Stimulated activated CD4-positive, alpha-beta T cell treated with anti-CD3 and anti-CD28 coated beads, Interleukin-12 subunit alpha, Interleukin-12 subunit beta, amount 100 ng/mL, for 48 hours (primary cell): ENCODE measurements at regions not wholly inside any gene's neighbourhood (a gene's known extent, or its start where the extent isn't known, plus 50 kb on each side); places are given as distances from the start of the nearest gene placed in this dataset.

Experiments used
- DNase-seq, 3 donors: peaks; one replicate each; pipeline ENCODE4 v3.0.0-alpha.2; 2020; ENCODE audit warnings: low read depth in 2 of 3, low spot score in 1 of 3

DNA sequence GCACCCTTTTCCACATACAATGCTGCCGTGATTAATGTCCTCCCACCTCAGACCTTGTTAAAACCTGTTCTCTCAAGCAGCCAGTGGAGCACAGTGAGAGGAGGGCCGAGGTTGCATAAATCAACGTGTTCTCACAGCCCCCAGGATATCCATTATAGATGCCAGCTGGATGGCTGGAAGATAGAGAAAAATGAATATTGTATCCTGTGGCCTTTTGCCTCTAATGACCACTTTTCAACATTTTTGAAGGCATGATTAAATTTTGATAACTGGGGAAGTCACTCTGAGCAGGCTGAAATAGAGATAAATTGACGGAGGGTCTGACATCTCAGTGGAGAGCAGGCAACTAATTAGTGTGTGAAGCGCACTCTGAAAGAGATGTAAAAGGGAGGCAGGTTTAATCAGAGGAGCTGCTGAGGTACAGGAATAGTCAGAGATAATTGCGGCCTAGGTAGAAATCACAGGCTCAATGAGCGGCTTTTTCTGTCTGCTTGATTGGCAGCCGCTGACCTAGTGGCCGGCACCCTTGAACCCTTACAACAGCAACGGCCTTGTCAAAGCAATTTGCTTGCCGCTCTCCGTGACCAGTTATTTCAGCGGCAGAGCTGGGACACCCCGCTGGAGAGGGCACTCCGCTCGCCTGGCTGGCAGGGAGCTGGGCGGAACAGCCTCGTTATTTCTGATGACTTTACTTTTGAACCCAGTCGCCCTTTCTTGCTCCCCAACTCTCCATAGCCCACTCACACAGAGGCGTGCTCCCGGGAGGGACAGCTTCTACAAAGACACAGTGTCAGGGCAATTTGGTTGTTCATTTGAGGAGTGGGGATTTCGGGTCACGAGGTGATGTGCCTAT, 560.7 kb downstream of the PSAT1 start:
- DNase-seq: no peak

DNA sequence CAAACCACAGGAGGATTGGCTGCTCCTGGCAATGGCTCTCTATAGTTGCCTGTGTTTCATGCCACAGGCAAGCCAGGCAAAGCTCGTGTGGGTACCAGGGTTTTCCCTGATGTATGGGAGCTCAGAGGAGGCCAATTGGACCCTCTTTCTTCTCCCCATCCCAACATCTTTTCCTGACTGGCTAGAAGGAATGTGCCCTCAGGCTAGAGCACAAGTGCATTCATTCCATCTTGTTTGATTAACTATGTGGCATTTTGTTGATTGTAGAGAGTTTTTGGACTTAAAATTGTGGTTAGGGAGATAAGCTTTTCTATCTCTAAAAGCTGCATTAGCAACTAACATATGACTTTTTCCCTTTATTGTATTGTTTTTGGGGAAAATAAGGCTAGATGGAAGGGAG, 561.3 kb downstream of the PSAT1 start:
- DNase-seq: no peak

GRCh38 chr9:78860801-78861475, 564.0 kb downstream of the PSAT1 start:
- no peak for DNase-seq

- no peak for DNase-seq
These were observed 566.6 kb downstream of the PSAT1 start for GRCh38 chr9:78863531-78863930.

- DNase-seq: no peak
These were observed 568.8 kb downstream of the PSAT1 start for GRCh38 chr9:78865737-78866136.

DNA sequence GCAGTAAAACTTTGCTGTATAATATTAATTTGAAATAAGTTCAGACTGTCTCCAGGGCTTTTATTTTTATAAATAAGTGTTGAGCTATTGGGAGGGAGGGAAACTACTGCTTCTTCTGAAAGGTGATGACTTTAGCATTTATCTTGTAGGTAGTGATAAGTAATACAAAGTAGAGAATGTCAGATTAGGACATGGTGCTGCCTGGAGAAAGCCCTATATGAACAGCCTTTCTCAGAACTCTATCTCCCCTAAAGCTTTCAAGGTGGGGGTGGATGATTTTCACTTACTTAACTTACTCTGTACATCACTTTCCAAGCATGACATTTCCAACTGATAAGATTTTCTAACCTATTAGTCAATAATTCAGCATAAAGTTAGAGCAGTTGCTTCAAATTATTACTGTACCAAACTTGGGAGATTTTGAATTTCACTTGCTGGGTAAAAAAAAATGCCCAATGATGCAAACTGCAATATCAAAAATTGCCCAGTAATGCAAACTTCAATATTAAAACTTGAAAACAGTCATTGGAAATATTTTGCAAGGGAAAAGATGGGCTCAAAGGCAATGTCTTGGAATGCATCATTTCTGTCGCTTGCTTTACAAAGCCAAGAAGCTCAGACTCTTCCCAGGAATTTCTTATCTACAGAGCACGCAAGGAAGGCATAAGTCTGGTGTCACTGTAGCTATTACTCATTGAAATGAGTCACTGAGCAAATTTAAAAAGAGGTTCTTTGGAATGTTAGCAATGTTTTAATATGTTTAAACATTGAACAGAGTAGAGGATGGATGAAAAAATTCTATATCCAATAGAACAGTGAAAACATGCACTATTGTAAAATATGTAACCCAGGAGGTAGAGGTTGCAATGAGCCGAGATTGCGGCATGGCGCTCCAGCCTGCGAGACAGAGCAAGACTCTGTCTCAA, 569.5 kb downstream of the PSAT1 start:
- DNase-seq: no peak

DNA sequence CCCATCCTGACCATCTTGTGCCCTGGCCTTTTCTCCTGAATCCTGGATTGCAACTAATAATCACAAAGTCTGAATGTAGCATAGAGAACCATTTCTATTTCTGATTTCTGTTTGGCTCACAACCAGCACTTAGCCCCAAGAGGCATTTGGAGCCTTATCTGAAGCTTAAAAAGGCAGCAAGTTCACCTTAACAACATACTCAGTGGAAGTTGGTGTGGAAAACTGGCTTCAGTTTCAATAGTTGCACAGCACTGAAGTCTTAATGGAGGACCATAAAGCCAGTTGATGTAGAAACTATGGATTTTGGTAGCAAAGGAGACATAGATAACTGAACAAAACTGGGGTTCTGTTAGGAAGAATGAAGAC, 574.1 kb downstream of the PSAT1 start:
- no peak for DNase-seq

GRCh38 chr9:78871452-78872331, 574.8 kb downstream of the PSAT1 start:
- no peak for DNase-seq

DNA sequence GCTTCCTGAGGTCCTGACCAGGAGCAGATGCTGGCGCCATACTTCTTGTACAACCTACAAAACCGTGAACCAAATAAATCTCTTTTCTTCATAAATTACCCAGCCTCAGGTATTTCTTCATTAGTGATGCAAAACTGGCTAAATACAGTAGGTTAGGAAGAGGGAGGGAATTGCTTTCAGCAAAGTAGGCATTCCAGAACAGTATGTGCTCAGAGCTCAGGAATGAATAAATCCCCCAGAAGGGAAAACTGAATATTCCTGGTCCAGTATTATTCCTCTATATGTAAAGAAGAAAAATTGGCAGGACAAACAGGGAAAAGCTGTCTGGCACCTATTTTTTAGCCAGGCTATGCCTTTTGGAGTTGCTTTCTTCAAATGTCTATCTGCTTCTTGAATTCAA, 577.1 kb downstream of the PSAT1 start:
- DNase-seq: no peak

DNA sequence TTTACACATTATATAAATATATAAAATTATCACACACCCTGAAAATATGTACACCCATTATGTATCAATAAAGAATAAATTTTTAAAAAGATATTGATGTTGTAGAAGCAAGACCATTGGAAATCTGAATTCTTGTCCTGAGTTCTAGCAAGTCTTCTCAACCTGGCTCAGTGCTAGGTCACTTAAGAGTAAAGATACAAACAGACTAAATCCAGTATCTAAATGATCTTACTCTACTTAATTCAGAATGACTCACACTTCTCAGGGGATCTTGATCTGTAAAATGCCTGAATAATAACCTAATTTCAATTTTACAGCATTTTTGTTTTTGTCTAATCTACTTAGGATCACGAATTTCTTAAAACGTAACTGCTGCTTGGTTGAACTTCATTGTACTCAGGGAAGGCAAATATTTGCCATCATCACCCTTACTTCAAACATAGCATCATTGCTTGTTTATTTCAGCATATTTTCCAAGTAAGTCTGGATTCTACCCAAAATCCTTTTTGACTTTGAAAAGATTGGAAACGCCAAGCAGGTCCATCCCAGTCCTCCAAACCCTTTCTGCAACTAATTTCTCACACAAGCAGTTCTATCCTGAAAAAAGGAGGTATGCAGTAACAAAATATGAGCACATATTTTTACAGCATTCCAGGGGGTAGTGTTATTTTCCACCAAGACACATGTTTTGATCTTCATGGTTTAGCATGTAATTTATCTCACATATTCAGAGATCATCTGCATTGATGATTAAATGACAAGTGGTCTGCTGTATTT, 582.6 kb downstream of the PSAT1 start:
- no peak for DNase-seq

DNA sequence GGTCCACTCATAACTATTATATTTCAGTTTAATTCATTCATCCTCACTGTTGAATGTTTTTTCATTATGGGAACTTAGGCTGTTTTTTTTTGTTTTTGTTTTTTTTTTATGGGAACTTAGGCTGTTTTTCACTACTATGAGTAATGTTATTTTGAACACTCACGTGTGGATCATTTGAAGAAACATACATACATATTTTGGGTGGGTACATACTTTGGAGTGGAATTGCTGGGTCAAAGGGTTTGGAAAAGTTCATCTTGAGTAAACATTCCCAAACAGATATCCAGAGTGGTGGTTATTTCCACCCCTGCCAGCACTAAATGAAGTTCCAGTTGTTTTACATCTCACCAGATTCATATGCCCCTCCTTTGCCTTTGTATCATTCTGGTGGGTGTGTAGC, 584.4 kb downstream of the PSAT1 start:
- DNase-seq: no peak

DNA sequence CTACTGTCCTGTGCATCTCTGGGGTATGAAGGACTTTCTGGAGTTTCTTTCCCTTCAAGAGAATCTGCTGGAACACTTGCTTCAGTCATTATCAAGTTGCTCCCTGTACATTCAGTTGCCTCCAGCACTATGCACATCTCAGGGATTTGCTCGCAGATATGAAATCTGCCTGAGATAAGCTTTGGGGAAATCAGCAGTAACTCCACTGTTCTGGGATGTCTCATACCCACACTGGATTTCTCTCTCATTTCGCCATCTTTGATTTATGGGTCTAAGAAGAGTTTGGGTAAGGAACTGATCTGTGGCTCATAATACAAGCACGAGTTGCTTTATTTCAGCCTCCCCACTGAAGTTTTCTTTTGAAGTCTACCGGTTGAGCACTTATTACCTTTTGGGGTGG, 585.6 kb downstream of the PSAT1 start:
- no peak for DNase-seq

GRCh38 chr9:78884611-78885150, 587.8 kb downstream of the PSAT1 start:
- DNase-seq: no peak

GRCh38 chr9:78892182-78892581, 595.3 kb downstream of the PSAT1 start:
- no peak for DNase-seq

- no peak for DNase-seq
These were observed 595.8 kb downstream of the PSAT1 start for GRCh38 chr9:78892769-78893168.

DNA sequence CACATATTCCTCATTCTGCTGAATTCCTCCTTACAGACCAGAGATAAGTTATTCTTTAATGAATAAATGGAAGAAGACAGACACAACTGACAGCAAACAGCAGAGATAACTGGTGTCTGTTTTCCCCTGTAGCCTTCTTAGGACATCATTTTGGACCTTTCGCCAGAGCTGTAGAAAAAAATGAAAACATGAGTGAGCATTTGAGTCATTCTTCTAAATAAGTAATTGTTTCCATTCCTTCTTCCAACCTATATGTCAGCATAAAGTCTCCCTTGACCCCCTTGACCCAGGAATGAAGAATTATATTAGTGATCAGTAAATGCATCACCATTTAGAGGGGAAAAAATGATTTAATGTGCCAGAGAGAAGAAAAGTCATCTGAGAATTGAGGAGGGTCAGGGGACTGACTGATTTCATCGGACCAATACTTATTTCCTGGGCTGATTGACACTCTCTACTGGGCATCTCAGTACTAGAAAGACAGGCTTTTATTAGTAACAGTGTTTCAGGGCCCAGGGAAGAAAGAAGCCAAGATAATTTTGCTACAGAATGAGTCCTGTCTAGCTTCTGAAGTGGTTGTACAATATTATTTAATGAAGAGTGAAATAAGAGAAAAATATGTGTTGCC, 597.0 kb downstream of the PSAT1 start:
- no peak for DNase-seq

DNA sequence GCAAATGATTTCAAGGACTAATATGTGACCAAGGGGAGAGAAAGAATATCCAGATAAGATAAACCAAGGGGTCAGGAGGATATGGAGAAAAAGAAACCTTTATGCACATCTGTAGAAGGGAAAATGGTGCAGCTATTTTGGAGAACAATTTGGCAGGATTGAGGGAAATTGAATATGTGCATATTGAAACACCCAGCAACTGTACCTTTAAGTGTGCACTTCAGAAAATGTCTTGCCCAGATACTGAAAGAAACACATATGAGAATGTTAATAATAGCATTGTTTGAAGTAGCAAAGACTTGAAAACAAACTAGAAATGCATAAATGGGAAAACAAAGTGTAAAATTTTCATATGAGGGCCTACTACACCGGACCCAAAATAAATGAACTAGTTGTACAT, 599.6 kb downstream of the PSAT1 start:
- DNase-seq: no peak

GRCh38 chr9:78898234-78898633, 601.3 kb downstream of the PSAT1 start:
- DNase-seq: no peak

DNA sequence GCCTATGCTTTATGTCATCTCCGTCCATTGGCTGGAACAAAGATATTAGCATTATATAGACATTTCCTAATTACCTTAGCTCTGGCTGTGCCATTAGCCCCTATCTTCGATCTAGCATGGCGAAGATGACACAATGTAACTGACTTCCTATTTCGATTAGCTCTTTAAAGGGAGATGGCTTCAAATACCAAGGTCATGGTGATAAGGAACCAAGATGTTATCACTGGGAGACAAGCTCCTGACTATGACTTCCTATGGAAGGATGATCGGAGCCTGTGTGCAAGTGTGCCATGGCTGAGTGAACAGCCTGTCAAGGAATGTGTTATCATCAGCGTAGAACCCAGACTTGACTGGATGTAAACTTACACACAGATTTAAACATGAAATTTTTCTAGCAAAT, 602.1 kb downstream of the PSAT1 start:
- no peak for DNase-seq
